IMR-90 (cell line): ENCODE measurements at regions not wholly inside any gene's neighbourhood (a gene's known extent, or its start where the extent isn't known, plus 50 kb on each side); places are given as distances from the start of the nearest gene placed in this dataset.

Source experiments
- ATAC-seq: fragments of 200-7000 bp; cut with Tn5 transposase; 2 replicates; pipeline ENCODE4 v1.9.1; 2020; ENCODE audit warnings: low read depth, mild to moderate bottlenecking, moderate library complexity
- BruUV-seq: library from RNA; stranded (reverse); fragments of 400-500 nt; replicated peaks from 2 replicates; lab custom pipeline; 2021; lab: Mats Ljungman, UMichigan
- CTCF ChIA-PET: fragments of 300-600 bp; formaldehyde crosslinking; extraction: SDS; loops from one replicate; lab custom pipeline; 2021; ENCODE audit warnings: antibody characterized with exemption; lab: Yijun Ruan, JAX
- POLR2A ChIA-PET: fragments of 300-600 bp; sonication (Branson Sonifier 250); formaldehyde crosslinking; loops from one replicate; lab custom pipeline; 2022; ENCODE audit warnings: antibody characterized with exemption; ENCODE audit not compliant: unreplicated experiment; lab: Charles Lee
- DNase-seq: peaks from one replicate; pipeline ENCODE4 v3.0.0; 2013
- H2AFZ ChIP-seq: replicated peaks from 2 replicates; pipeline ENCODE3; 2013; ENCODE audit warnings: low read length, mild to moderate bottlenecking; ENCODE audit not compliant: poor library complexity
- H2AK5ac ChIP-seq: 2 replicates; pipeline ENCODE4 v1.6.1; 2013; ENCODE audit warnings: low read depth, low read length, inconsistent platforms
- H2AK9ac ChIP-seq: replicated peaks from 2 replicates; pipeline ENCODE3; 2013; ENCODE audit warnings: mild to moderate bottlenecking, low read depth, low read length, moderate library complexity; ENCODE audit not compliant: poor library complexity
- H2BK120ac ChIP-seq: 2 replicates; pipeline ENCODE4 v1.6.1; 2013; ENCODE audit warnings: low read depth, low read length, inconsistent platforms
- H2BK15ac ChIP-seq: 3 replicates; pipeline ENCODE4 v1.6.1; 2013; ENCODE audit warnings: low read depth, low read length, inconsistent platforms
- H2BK20ac ChIP-seq: 2 replicates; pipeline ENCODE4 v1.6.1; 2013; ENCODE audit warnings: low read depth, mild to moderate bottlenecking, inconsistent platforms, low read length, moderate library complexity
- H2BK5ac ChIP-seq: 2 replicates; pipeline ENCODE4 v1.6.1; 2013; ENCODE audit warnings: mild to moderate bottlenecking, low read depth, low read length, inconsistent platforms; ENCODE audit not compliant: poor library complexity, severe bottlenecking
- H3K14ac ChIP-seq: replicated peaks from 2 replicates; pipeline ENCODE4 v1.6.1; 2013; ENCODE audit warnings: low read depth, low read length, inconsistent platforms
- H3K18ac ChIP-seq: 2 replicates; pipeline ENCODE4 v1.6.1; 2013; ENCODE audit warnings: low read depth, low read length, control low read depth
- H3K23ac ChIP-seq: 2 replicates; pipeline ENCODE4 v1.6.1; 2013; ENCODE audit warnings: low read depth, low read length, inconsistent platforms
- H3K27ac ChIP-seq: 2 replicates; pipeline ENCODE4 v1.5.1; 2013; ENCODE audit warnings: mild to moderate bottlenecking, control low read depth, low read length; ENCODE audit not compliant: insufficient read depth
- H3K27me3 ChIP-seq: 2 replicates; pipeline ENCODE4 v1.6.1; 2013; ENCODE audit warnings: low read length; ENCODE audit not compliant: control insufficient read depth, insufficient read depth
- H3K36me3 ChIP-seq: 2 replicates; pipeline ENCODE4 v1.6.1; 2013; ENCODE audit warnings: low read length, mixed read lengths; ENCODE audit not compliant: control insufficient read depth, insufficient read depth
- H3K4ac ChIP-seq: 2 replicates; pipeline ENCODE4 v1.6.1; 2013; ENCODE audit warnings: low read depth, low read length, inconsistent platforms
- H3K4me1 ChIP-seq: 2 replicates; pipeline ENCODE4 v1.6.1; 2013; ENCODE audit warnings: low read length, mixed read lengths; ENCODE audit not compliant: control insufficient read depth, insufficient read depth
- H3K4me2 ChIP-seq: 2 replicates; pipeline ENCODE4 v1.6.1; 2013; ENCODE audit warnings: low read depth, mild to moderate bottlenecking, control low read depth, low read length, moderate library complexity
- H3K4me3 ChIP-seq: 2 replicates; pipeline ENCODE4 v1.5.1; 2013; ENCODE audit warnings: low read depth, mild to moderate bottlenecking, control low read depth, low read length, moderate library complexity; ENCODE audit not compliant: insufficient read depth
- H3K56ac ChIP-seq: 2 replicates; pipeline ENCODE4 v1.6.1; 2013; ENCODE audit warnings: low read length, inconsistent platforms; ENCODE audit not compliant: insufficient read depth; ENCODE audit errors: extremely low read depth
- H3K79me1 ChIP-seq, 2 experiments: 2 replicates each; pipeline ENCODE4 v1.6.1; 2013; ENCODE audit warnings: low read length in 2 of 2, inconsistent platforms in 1 of 2, low read depth in 1 of 2
- H3K9ac ChIP-seq: 2 replicates; pipeline ENCODE4 v1.6.1; 2013; ENCODE audit warnings: low read depth, low read length, control low read depth
- H3K9me1 ChIP-seq: 2 replicates; pipeline ENCODE4 v1.6.1; 2013; ENCODE audit warnings: low read length, inconsistent platforms; ENCODE audit not compliant: insufficient read depth
- H3K9me3 ChIP-seq: 2 replicates; pipeline ENCODE4 v1.6.1; 2013; ENCODE audit warnings: low read length; ENCODE audit not compliant: control insufficient read depth, insufficient read depth
- H4K20me1 ChIP-seq: 2 replicates; pipeline ENCODE4 v1.6.1; 2013; ENCODE audit warnings: low read length, inconsistent platforms; ENCODE audit not compliant: insufficient read depth
- H4K5ac ChIP-seq: 2 replicates; pipeline ENCODE4 v1.6.1; 2013; ENCODE audit warnings: mild to moderate bottlenecking, low read depth, low read length, control low read depth
- H4K8ac ChIP-seq, 2 experiments: 2 replicates each; pipeline ENCODE4 v1.6.1; 2013; ENCODE audit warnings: low read depth in 2 of 2, low read length in 2 of 2, control low read depth in 1 of 2, inconsistent platforms in 1 of 2
- H4K91ac ChIP-seq: 2 replicates; pipeline ENCODE4 v1.6.1; 2013; ENCODE audit warnings: low read depth, low read length, inconsistent platforms; ENCODE audit not compliant: insufficient read depth
- FOS ChIP-seq: fragments of 150-350 bp; IDR thresholded peaks from 2 replicates; pipeline ENCODE4 v1.6.1; 2016; ENCODE audit warnings: low read depth, low read length
- MAZ ChIP-seq: IDR thresholded peaks from 2 replicates; pipeline ENCODE4 v1.6.1; 2012; ENCODE audit warnings: low read depth, mild to moderate bottlenecking, low read length, improper control_type of control experiment, moderate library complexity, borderline replicate concordance
- RFX5 ChIP-seq: IDR thresholded peaks from 2 replicates; pipeline ENCODE4 v1.8.0; 2012; ENCODE audit warnings: low read depth, mild to moderate bottlenecking, low read length, moderate library complexity
- dilution Hi-C: fragments of 300-500 bp; cut with HindIII; formaldehyde crosslinking; loops from one replicate; pipeline ENCODE4 v1.14.3; 2018; ENCODE audit warnings: low sequenced_read_pairs; ENCODE audit not compliant: unreplicated experiment
- in situ Hi-C: fragments of 300-500 bp; cut with MboI; formaldehyde crosslinking; loops from 3 replicates; pipeline ENCODE4 v1.14.3; 2019; ENCODE audit warnings: low sequenced_read_pairs, inconsistent platforms, mixed read lengths
- intact Hi-C: fragments of 100-400 bp; cut with micrococcal nuclease; formaldehyde crosslinking; loops from 2 replicates; pipeline ENCODE4 v1.10.0; 2022
- TF ChIP-seq, protein P1 (sequence below): fragments of 150-350 bp; IDR thresholded peaks from 2 replicates; pipeline ENCODE4 v1.6.1; 2016; ENCODE audit warnings: low read depth, mild to moderate bottlenecking, low read length, moderate library complexity, borderline replicate concordance

- ATAC-seq, result no peak
- no TSS peak for BruUV-seq
- H3K9me1 ChIP-seq, result no peaks in the 10 kb centered on the region
Measured at GRCh38 chr3:180417241-180417640, 184.7 kb upstream of the TTC14 start.

More at GRCh38 chr3:180417241-180417640, 184.7 kb upstream of the TTC14 start:
- H2BK120ac ChIP-seq, result no peak overlapping the region
- H3K36me3 ChIP-seq, result no peaks in the 10 kb centered on the region
- no peaks in the 10 kb centered on the region for H3K27me3 ChIP-seq
- no peak overlapping the region for H3K27ac ChIP-seq
- no peaks in the 10 kb centered on the region for H3K4me1 ChIP-seq
- no peak overlapping the region for H2BK20ac ChIP-seq
- ChIA-PET CTCF (no interaction called here), POLR2A (no interaction called here)
- H4K91ac ChIP-seq, result no peak overlapping the region
- 0 out of 2 replicates have a peak, but pooled peaks cover 1% of the 10 kb centered on the region for H3K9me3 ChIP-seq
- no peaks in the 10 kb centered on the region for H4K20me1 ChIP-seq
- no peak overlapping the region for H2AK5ac ChIP-seq
- H3K23ac ChIP-seq, result no peak overlapping the region
- no peak overlapping the region for H3K14ac ChIP-seq
- intact Hi-C loops (no loop called here), in situ Hi-C loops (no loop called here), dilution Hi-C loops (no loop called here)
- no peak overlapping the region for H3K18ac ChIP-seq
- H3K79me1 ChIP-seq, result no peaks in the 10 kb centered on the region
- no peak overlapping the region for H3K4ac ChIP-seq
- no peak for TF ChIP-seq MAZ
- no peak for TF ChIP-seq RFX5
- no peak for TF ChIP-seq FOS
- TF ChIP-seq, protein P1, sequence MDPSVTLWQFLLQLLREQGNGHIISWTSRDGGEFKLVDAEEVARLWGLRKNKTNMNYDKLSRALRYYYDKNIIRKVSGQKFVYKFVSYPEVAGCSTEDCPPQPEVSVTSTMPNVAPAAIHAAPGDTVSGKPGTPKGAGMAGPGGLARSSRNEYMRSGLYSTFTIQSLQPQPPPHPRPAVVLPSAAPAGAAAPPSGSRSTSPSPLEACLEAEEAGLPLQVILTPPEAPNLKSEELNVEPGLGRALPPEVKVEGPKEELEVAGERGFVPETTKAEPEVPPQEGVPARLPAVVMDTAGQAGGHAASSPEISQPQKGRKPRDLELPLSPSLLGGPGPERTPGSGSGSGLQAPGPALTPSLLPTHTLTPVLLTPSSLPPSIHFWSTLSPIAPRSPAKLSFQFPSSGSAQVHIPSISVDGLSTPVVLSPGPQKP, result no peak
- H3K56ac ChIP-seq, result no peak overlapping the region
- no peak overlapping the region for H2AK9ac ChIP-seq
- H3K9ac ChIP-seq, result no peak overlapping the region
- no peak overlapping the region for H3K4me3 ChIP-seq
- no peak overlapping the region for H2AFZ ChIP-seq
- H3K4me2 ChIP-seq, result no peak overlapping the region
- H4K8ac ChIP-seq, result no peak overlapping the region
- DNase-seq, result no peak
- no peak overlapping the region for H4K5ac ChIP-seq
- no peak overlapping the region for H2BK5ac ChIP-seq
- H2BK15ac ChIP-seq, result no peak overlapping the region
